GM13976 (cell line): ENCODE measurements at regions not wholly inside any gene's neighbourhood (a gene's known extent, or its start where the extent isn't known, plus 50 kb on each side); places are given as distances from the start of the nearest gene placed in this dataset.
A peak's percentile ranks its signal among the peaks of the same experiment; 100 is the strongest.

Source experiments
- DNase-seq: peaks from one replicate; pipeline ENCODE4 v3.0.0; 2012; ENCODE audit warnings: low spot score
- in situ Hi-C: fragments of 300-500 bp; cut with MboI; formaldehyde crosslinking; loops from one replicate; pipeline ENCODE4 v1.12.0; 2022; ENCODE audit warnings: low sequenced_read_pairs, mixed read lengths, inconsistent platforms; ENCODE audit not compliant: unreplicated experiment
- TF ChIP-seq, protein P1 (sequence below): IDR thresholded peaks from 2 replicates; pipeline ENCODE4 v1.5.1; 2012; ENCODE audit warnings: borderline replicate concordance, mild to moderate bottlenecking; ENCODE audit not compliant: insufficient read depth; ENCODE audit errors: extremely low read depth, missing control alignments, control extremely low read depth

DNA sequence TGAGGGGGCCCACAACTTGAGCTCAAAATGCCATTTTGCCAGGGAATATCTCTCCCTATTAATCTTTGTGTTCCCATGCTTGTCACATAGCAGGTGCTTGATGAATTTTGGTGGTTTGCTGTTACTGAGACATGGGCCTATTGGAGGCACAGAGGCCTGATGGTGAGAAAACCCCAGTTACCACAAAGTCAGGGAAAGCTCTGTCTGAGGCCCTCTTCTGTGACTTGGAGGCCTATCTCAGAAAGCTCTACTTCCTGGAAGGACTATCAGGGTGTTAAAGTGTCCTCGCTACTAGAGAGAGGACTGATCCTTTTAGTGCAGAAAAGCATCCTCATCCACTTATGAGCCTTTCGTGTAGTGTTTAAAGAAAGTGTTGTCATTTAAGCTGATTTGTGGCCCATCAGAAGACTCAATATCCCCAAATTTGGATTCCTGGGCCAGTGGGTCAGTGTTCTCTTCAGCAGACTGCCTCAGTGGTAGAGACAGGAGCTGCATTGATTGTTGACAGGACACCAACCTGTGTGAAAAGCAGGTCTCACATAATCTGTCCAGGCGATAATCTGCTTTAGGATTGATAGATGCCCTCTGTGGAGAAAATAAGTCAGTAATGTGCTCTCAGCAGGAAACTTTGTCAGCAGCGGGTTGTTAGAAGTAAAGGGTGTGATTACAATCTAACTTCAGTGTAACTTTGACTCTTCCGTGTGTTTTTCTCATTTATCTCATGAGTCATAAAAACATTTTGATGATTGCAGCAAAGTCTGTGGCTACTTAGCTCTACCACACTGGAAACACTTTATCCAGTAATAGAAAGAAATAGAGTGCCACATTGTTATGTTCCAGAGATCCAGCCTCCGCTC is 121.0 kb downstream of the AKAP11 start:
- TF ChIP-seq, protein P1, sequence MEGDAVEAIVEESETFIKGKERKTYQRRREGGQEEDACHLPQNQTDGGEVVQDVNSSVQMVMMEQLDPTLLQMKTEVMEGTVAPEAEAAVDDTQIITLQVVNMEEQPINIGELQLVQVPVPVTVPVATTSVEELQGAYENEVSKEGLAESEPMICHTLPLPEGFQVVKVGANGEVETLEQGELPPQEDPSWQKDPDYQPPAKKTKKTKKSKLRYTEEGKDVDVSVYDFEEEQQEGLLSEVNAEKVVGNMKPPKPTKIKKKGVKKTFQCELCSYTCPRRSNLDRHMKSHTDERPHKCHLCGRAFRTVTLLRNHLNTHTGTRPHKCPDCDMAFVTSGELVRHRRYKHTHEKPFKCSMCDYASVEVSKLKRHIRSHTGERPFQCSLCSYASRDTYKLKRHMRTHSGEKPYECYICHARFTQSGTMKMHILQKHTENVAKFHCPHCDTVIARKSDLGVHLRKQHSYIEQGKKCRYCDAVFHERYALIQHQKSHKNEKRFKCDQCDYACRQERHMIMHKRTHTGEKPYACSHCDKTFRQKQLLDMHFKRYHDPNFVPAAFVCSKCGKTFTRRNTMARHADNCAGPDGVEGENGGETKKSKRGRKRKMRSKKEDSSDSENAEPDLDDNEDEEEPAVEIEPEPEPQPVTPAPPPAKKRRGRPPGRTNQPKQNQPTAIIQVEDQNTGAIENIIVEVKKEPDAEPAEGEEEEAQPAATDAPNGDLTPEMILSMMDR: no peak
- no peak for DNase-seq
- in situ Hi-C loops: no loop called here

DNA sequence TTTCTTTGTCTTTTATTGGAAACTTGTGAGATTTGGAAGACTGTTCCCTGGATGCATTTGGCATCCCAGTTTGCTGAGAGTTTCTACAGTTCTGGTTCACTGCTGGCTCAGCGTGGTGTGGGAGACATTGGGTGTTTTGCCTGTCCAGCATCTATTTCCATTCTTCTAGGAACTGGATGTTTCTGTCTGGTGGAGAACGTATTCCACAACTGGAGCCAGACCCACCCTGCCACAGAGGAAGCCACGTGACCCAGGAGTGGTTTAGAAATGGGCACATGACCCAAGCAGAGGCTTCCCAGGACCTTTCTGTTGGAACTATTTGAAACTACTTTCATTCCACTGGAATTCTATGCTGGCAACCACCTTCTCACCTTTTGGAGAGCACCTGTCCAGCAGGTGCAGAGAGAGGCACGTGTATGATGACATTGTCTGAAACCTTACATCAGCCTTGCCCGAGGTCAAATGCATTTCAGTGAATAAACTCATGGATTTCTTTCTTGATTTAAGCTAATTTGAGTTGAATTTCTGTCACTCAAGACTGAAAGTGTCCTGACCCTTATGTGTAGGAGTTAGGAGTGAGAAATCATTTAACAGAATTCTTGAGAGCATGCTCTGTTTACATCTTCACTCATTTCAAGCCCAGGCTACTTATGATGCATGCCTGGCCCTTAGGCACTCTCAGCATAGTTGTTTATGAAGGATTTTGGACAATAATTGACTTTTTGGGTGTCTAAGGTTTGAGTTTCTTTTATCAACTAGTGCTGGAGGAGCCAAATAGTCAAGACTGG is 121.8 kb downstream of the AKAP11 start:
- DNase-seq: peak; percentile 32
- TF ChIP-seq, protein P1: no peak
- in situ Hi-C loops: no loop called here

DNA sequence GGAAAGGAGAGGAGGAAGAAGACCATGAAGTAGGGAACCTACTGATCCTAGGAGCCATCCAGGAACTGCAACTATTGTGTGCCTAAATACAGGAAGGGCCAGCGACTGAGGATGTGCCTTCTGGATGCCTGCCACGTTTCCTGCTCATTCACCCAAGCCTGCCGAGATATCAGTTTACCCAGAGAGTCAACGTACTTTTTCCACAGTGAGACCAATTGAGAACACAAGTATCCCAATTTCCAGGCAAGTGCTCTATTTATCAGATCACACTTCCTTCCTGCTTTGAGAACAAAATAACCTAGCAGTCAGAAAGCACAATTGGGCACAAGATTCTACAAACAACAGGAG is 122.4 kb downstream of the AKAP11 start:
- TF ChIP-seq, protein P1: no peak
- no peak for DNase-seq
- in situ Hi-C loops: no loop called here

DNA sequence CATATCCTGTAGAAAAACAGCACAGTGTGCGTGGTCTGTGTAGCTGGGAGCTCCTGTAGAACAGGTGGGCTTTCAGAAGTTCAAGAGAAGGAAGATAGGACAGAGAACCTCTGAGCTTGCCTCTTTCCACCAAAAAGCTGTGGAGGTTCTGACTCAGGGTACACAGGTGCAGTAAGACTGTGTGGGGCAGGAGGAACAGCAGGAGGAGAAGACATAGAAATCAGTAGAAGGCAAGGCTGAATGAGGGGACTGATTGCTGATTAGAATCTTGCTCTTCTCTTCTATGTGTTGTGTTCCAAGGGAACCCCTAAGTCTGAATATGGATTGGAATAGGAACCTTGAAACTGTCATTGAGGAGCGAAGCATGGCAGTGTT is 122.7 kb downstream of the AKAP11 start:
- DNase-seq: no peak
- in situ Hi-C loops: no loop called here
- TF ChIP-seq, protein P1: no peak

DNA sequence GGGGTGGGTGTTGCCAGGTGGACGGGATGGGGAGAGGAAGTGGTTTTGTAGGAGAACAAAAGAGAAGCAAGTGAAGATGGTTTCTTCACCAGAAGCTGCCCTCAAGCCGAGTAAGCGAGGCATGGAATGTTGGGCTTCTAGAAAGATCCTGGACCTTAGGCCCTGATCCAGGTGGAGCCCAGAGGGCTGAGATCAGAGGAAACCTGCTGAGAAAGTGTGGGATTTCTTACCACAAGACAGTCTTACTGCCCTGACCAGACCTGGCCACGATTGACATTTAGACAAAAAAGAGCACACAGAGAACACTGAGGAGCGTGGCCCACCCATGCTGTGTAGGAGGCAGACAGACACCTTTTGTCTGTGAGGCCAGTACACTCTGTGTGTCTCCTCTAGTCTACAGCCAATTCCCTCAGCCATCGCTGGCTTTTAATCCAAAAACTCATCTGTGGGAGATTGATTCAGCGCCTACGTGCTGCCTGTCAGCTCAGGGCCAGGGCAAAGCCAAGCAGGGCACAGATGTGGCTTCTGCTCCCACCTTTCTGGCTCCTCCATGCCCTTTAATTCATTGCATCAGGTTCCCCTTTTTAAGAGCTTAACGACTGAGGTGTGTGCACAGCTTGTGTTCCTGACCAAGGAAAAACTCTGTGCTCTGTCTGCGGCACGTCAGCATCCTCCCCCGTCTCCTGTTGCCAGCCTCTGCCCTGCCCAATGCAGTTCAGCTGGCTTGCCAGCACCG is 123.3 kb downstream of the AKAP11 start:
- in situ Hi-C loops: no loop called here

DNA sequence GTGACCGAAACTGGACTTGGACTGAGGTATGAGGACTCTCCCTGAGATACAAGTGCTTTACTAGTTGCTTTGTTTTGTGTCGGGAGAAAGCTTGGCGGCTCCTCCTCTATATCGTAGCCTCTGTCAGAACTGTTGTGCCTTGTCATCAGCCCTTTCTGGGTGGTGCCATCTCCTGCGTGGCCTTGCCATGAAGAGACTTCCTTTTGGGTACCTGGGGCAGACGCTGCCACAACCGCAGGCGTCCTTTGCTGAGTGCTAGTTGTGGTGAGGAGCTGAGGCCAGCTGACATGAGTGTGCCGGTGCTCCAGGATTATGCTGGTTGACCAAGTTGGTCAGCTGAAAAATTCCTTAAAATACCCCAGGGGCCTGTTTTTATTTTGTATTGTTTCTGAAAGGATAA is 124.5 kb downstream of the AKAP11 start:
- in situ Hi-C loops: no loop called here
- TF ChIP-seq, protein P1: no peak
- DNase-seq: no peak

More for the DNA sequence above, 123.3 kb downstream of the AKAP11 start:
- TF ChIP-seq, protein P1: no peak
- DNase-seq: no peak
